HFF-Myc (cell line): ENCODE measurements at regions not wholly inside any gene's neighbourhood (a gene's known extent, or its start where the extent isn't known, plus 50 kb on each side); places are given as distances from the start of the nearest gene placed in this dataset.

Source experiments
- DNase-seq: peaks from one replicate; pipeline ENCODE4 v3.0.0-alpha.2; 2011; ENCODE audit warnings: low read depth; ENCODE audit errors: extremely low read depth
- H3K4me3 ChIP-seq: replicated peaks from 2 replicates; pipeline ENCODE4 v1.5.1; 2011; ENCODE audit warnings: low read depth, mild to moderate bottlenecking, control low read depth, low read length
- CTCF ChIP-seq: IDR thresholded peaks from 2 replicates; pipeline ENCODE4 v1.5.1; 2012; ENCODE audit warnings: mild to moderate bottlenecking, low read depth, low read length, control low read depth; ENCODE audit errors: missing control alignments

- DNase-seq: no peak
- TF ChIP-seq CTCF: no peak
- no peak overlapping the region for H3K4me3 ChIP-seq
These were observed 1275.4 kb upstream of the CDH18 start for GRCh38 chr5:21263361-21263760.

GRCh38 chr5:21254161-21254560, 1266.2 kb upstream of the CDH18 start:
- no peak for TF ChIP-seq CTCF
- DNase-seq: no peak
- H3K4me3 ChIP-seq: no peak overlapping the region

- no peak for DNase-seq
- no peak for TF ChIP-seq CTCF
- no peak overlapping the region for H3K4me3 ChIP-seq
These were observed 1257.0 kb upstream of the CDH18 start for GRCh38 chr5:21244982-21245381.

GRCh38 chr5:21238786-21239185, 1250.8 kb upstream of the CDH18 start:
- H3K4me3 ChIP-seq: no peak overlapping the region
- no peak for DNase-seq
- no peak for TF ChIP-seq CTCF

- DNase-seq: no peak
- H3K4me3 ChIP-seq: no peak overlapping the region
- no peak for TF ChIP-seq CTCF
These were observed 1249.5 kb upstream of the CDH18 start for GRCh38 chr5:21237461-21237860.

- H3K4me3 ChIP-seq: no peak overlapping the region
- TF ChIP-seq CTCF: no peak
- no peak for DNase-seq
These were observed 1249.0 kb upstream of the CDH18 start for GRCh38 chr5:21236971-21237427.

- DNase-seq: no peak
- H3K4me3 ChIP-seq: no peak overlapping the region
- no peak for TF ChIP-seq CTCF
These were observed 1248.1 kb upstream of the CDH18 start for GRCh38 chr5:21236104-21236503.
